Epidermal melanocyte (primary cell): ENCODE measurements at regions not wholly inside any gene's neighbourhood (a gene's known extent, or its start where the extent isn't known, plus 50 kb on each side); places are given as distances from the start of the nearest gene placed in this dataset.
"Not testable (repeated sequence)": the region's sequence is repeated elsewhere in the genome, so short reads cannot be mapped to it uniquely, and the experiment has no call there.

Experiments
- DNase-seq: peaks from one replicate; pipeline ENCODE4 v3.0.0; 2011; ENCODE audit warnings: low spot score; ENCODE audit not compliant: insufficient read length

- DNase-seq, result no peak
Observed at GRCh38 chr7:91355695-91356435, 91.6 kb downstream of the FZD1 start.

GRCh38 chr7:91356915-91357314 lies 92.7 kb downstream of the FZD1 start:
- DNase-seq, result no peak

GRCh38 chr7:91357379-91357778 lies 93.1 kb downstream of the FZD1 start:
- no peak for DNase-seq

- no peak for DNase-seq
Observed at GRCh38 chr7:91357901-91358300, 93.7 kb downstream of the FZD1 start.

- no peak for DNase-seq
Observed at GRCh38 chr7:91358303-91358702, 94.1 kb downstream of the FZD1 start.

- DNase-seq, result not testable (repeated sequence)
Observed at GRCh38 chr7:91365097-91365496, 100.9 kb downstream of the FZD1 start.

- DNase-seq, result no peak
Observed at GRCh38 chr7:91366091-91366490, 101.9 kb downstream of the FZD1 start.

GRCh38 chr7:91367812-91368578 lies 103.8 kb downstream of the FZD1 start:
- no peak for DNase-seq

GRCh38 chr7:91372323-91372722 lies 108.1 kb downstream of the FZD1 start:
- no peak for DNase-seq

- no peak for DNase-seq
Observed at GRCh38 chr7:91373111-91373800, 109.0 kb downstream of the FZD1 start.

- no peak for DNase-seq
Observed at GRCh38 chr7:91374321-91374989, 110.2 kb downstream of the FZD1 start.

- no peak for DNase-seq
Observed at GRCh38 chr7:91375378-91375777, 111.1 kb downstream of the FZD1 start.

GRCh38 chr7:91378131-91378530 lies 113.9 kb downstream of the FZD1 start:
- DNase-seq, result no peak

GRCh38 chr7:91379236-91379635 lies 115.0 kb downstream of the FZD1 start:
- DNase-seq, result no peak

GRCh38 chr7:91379991-91380390 lies 115.8 kb downstream of the FZD1 start:
- no peak for DNase-seq

- DNase-seq, result no peak
Observed at GRCh38 chr7:91383053-91383904, 119.0 kb downstream of the FZD1 start.

- no peak for DNase-seq
Observed at GRCh38 chr7:91383905-91384274, 119.7 kb downstream of the FZD1 start.

- DNase-seq, result not testable (repeated sequence)
Observed at GRCh38 chr7:91394757-91395156, 130.5 kb downstream of the FZD1 start.

- not testable (repeated sequence) for DNase-seq
Observed at GRCh38 chr7:91395313-91395712, 131.1 kb downstream of the FZD1 start.

- DNase-seq, result no peak
Observed at GRCh38 chr7:91397096-91397495, 132.9 kb downstream of the FZD1 start.

- DNase-seq, result no peak
Observed at GRCh38 chr7:91397612-91398011, 133.4 kb downstream of the FZD1 start.
